ENCODE measurements at regions not wholly inside any gene's neighbourhood (a gene's known extent, or its start where the extent isn't known, plus 50 kb on each side); places are given as distances from the start of the nearest gene placed in this dataset.

DNA sequence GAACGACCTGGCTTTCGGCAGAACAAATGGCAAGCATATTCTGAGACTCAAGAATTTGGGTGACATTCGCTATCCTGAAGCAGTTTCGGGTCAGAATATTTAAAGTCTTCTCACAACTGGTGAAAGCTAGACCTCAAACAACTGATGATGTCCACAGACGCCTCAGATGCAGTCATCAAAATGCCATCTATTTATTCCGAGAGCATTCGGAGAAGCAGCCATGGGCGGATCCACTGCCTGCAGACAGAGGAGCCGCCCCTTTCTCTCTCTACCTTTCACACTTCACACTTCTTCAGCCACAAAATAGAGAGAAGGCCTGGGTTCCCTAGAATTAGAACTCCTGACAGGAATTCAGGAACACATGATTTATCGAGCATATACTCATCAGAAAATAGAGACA lies 65.8 kb upstream of the CREB1 start:
- intact Hi-C loops (cut with micrococcal nuclease) = no loop called here
- Histone ChIP-seq H3K4me2 (replicated peaks; ENCODE audit: low read depth, low read length, poor library complexity, severe bottlenecking) (no peak overlapping the region), H3K79me2 (ENCODE audit: control insufficient read depth, insufficient read depth, low read length) (no peaks in the 10 kb centered on the region), H3K36me3 (replicated peaks in 1 of 2; ENCODE audit: control extremely low read depth in 1 of 2, control insufficient read depth in 1 of 2, extremely low read depth in 1 of 2, insufficient read depth in 2 of 2, low read length in 1 of 2) (no peaks in the 10 kb centered on the region), H3K9me3 (ENCODE audit: control extremely low read depth in 1 of 3, control insufficient read depth in 2 of 3, insufficient read depth in 1 of 3, low read length in 2 of 3) (no peaks in the 10 kb centered on the region), H3K4me3 (ENCODE audit: control extremely low read depth in 1 of 5, extremely low read depth in 1 of 5, insufficient read depth in 1 of 5, low read depth in 2 of 5, low read length in 4 of 5) (no peak overlapping the region), H4K20me1 (ENCODE audit: control insufficient read depth, insufficient read depth, low read length, poor library complexity, severe bottlenecking) (no peaks in the 10 kb centered on the region), H3K9ac (ENCODE audit: low read length) (no peak overlapping the region), H3K4me1 (ENCODE audit: control insufficient read depth in 2 of 2, insufficient read depth in 2 of 2, low read length in 2 of 2) (peaks cover 7% of the 10 kb centered on the region in 2 donors), H3K27ac (ENCODE audit: low read length in 2 of 2) (no peak overlapping the region), H2AFZ (ENCODE audit: insufficient read depth, low read depth, low read length, poor library complexity, severe bottlenecking) (no peak overlapping the region), H3K27me3 (replicated peaks in 1 of 4; ENCODE audit: control extremely low read depth in 1 of 4, control insufficient read depth in 3 of 4, insufficient read depth in 4 of 4, low read length in 3 of 4) (no peaks in the 10 kb centered on the region)
- ChIA-PET POLR2A (no interaction called here), CTCF (no interaction called here)
- 97% methylated on average over 9 of the region's 10 CpGs for WGBS (ENCODE audit: insufficient coverage)
- Mint-ChIP-seq H3K4me1 (peaks cover 13% of the 10 kb centered on the region), H3K27me3 (no peaks in the 10 kb centered on the region), H3K27ac (no peak overlapping the region), H3K4me3 (no peak overlapping the region), H3K9me3 (ENCODE audit: insufficient read depth) (no peaks in the 10 kb centered on the region)
- ATAC-seq (ENCODE audit: low read depth) (no peak), DNase-seq (no peak)
- TF ChIP-seq, protein P1, sequence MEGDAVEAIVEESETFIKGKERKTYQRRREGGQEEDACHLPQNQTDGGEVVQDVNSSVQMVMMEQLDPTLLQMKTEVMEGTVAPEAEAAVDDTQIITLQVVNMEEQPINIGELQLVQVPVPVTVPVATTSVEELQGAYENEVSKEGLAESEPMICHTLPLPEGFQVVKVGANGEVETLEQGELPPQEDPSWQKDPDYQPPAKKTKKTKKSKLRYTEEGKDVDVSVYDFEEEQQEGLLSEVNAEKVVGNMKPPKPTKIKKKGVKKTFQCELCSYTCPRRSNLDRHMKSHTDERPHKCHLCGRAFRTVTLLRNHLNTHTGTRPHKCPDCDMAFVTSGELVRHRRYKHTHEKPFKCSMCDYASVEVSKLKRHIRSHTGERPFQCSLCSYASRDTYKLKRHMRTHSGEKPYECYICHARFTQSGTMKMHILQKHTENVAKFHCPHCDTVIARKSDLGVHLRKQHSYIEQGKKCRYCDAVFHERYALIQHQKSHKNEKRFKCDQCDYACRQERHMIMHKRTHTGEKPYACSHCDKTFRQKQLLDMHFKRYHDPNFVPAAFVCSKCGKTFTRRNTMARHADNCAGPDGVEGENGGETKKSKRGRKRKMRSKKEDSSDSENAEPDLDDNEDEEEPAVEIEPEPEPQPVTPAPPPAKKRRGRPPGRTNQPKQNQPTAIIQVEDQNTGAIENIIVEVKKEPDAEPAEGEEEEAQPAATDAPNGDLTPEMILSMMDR (IDR thresholded peaks at IDR 0.05) = no peak
- no peak for TF ChIP-seq EZH2 (IDR thresholded peaks at IDR 0.05; ENCODE audit: borderline replicate concordance, insufficient read depth, low read depth, low read length, poor library complexity, severe bottlenecking)

DNA sequence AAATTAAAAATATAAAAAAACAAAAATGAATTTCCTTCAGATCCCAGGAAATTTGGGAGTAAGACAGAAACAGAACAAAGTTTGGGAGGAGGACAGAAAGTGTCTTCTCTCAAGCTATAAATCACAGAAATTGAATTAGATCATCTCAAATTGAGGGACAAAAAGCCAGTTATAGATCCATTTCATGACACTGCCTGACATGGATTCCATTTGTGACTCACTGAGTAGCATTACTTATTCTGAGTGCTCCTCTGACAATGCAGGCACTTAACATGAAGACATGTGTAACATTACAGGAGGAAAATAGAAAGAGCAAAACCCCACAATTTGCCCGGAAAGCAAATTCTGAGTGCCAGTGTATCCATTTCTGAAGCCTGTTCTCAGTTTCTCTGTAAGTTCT lies 63.9 kb upstream of the CREB1 start:
- H3K4me1 ChIP-seq (ENCODE audit: control insufficient read depth in 2 of 2, insufficient read depth in 2 of 2, low read length in 2 of 2) = no peaks in the 10 kb centered on the region
- ChIA-PET POLR2A (no interaction called here), CTCF (interaction anchor here (0.8 kb wide), 1 partner anchor 665 kb away, joined by 3 read pairs; no protein-coding TSS in a partner anchor)
- Mint-ChIP-seq H3K27ac (no peak overlapping the region), H3K9me3 (ENCODE audit: insufficient read depth) (no peaks in the 10 kb centered on the region), H3K27me3 (no peaks in the 10 kb centered on the region), H3K4me3 (no peak overlapping the region), H3K4me1 (no peaks in the 10 kb centered on the region)
- H3K4me3 ChIP-seq (ENCODE audit: control extremely low read depth in 1 of 5, extremely low read depth in 1 of 5, insufficient read depth in 1 of 5, low read depth in 2 of 5, low read length in 4 of 5) = no peak overlapping the region
- intact Hi-C loops (cut with micrococcal nuclease) = no loop called here
- no peak for ATAC-seq (ENCODE audit: low read depth)
- H3K79me2 ChIP-seq (ENCODE audit: control insufficient read depth, insufficient read depth, low read length) = no peaks in the 10 kb centered on the region
- no peaks in the 10 kb centered on the region for H4K20me1 ChIP-seq (ENCODE audit: control insufficient read depth, insufficient read depth, low read length, poor library complexity, severe bottlenecking)
- no peak overlapping the region for H3K27ac ChIP-seq (ENCODE audit: low read length in 2 of 2)
- H2AFZ ChIP-seq (ENCODE audit: insufficient read depth, low read depth, low read length, poor library complexity, severe bottlenecking) = no peak overlapping the region
- H3K9me3 ChIP-seq (ENCODE audit: control extremely low read depth in 1 of 3, control insufficient read depth in 2 of 3, insufficient read depth in 1 of 3, low read length in 2 of 3) = no peaks in the 10 kb centered on the region
- DNase-seq = no peak
- whole genome bisulfite sequencing (ENCODE audit: insufficient coverage) = 100% methylated on average over 1 of the region's 1 CpG
- no peaks in the 10 kb centered on the region for H3K36me3 ChIP-seq (replicated peaks in 1 of 2; ENCODE audit: control extremely low read depth in 1 of 2, control insufficient read depth in 1 of 2, extremely low read depth in 1 of 2, insufficient read depth in 2 of 2, low read length in 1 of 2)
- TF ChIP-seq, protein P1 (IDR thresholded peaks at IDR 0.05) = no peak
- no peak overlapping the region for H3K9ac ChIP-seq (ENCODE audit: low read length)
- H3K27me3 ChIP-seq (replicated peaks in 1 of 4; ENCODE audit: control extremely low read depth in 1 of 4, control insufficient read depth in 3 of 4, insufficient read depth in 4 of 4, low read length in 3 of 4) = no peaks in the 10 kb centered on the region
- H3K4me2 ChIP-seq (replicated peaks; ENCODE audit: low read depth, low read length, poor library complexity, severe bottlenecking) = no peak overlapping the region

Measured in B cell (primary cell).